Upper lobe of left lung (tissue), 4 donors: ENCODE measurements at regions not wholly inside any gene's neighbourhood (a gene's known extent, or its start where the extent isn't known, plus 50 kb on each side); places are given as distances from the start of the nearest gene placed in this dataset.

Source experiments
- CTCF ChIP-seq, 6 experiments: fragments of 450-650 bp in 4 of 6; fragments of 200-600 bp in 2 of 6; sonication (generic) in 2 of 6; IDR thresholded peaks; one replicate each; pipeline ENCODE4 v1.5.1; 2016 to 2019; ENCODE audit warnings: antibody characterized with exemption in 6 of 6
- POLR2A ChIP-seq, 4 donors: fragments of 450-650 bp; IDR thresholded peaks; one replicate each; pipeline ENCODE4 v1.5.1; 2016 to 2017; ENCODE audit warnings: antibody characterized with exemption in 4 of 4, mild to moderate bottlenecking in 2 of 4

GRCh38 chr5:67900514-67900913, 315.0 kb upstream of the PIK3R1 start:
- TF ChIP-seq POLR2A (IDR thresholded peaks at IDR 0.05) (no peak), CTCF (IDR thresholded peaks at IDR 0.05) (no peak)
